IMR-90 (cell line): ENCODE measurements at regions not wholly inside any gene's neighbourhood (a gene's known extent, or its start where the extent isn't known, plus 50 kb on each side); places are given as distances from the start of the nearest gene placed in this dataset.

Experiments used
- ATAC-seq: fragments of 200-7000 bp; cut with Tn5 transposase; 2 replicates; pipeline ENCODE4 v1.9.1; 2020; ENCODE audit warnings: low read depth, mild to moderate bottlenecking, moderate library complexity
- BruUV-seq: library from RNA; stranded (reverse); fragments of 400-500 nt; replicated peaks from 2 replicates; lab custom pipeline; 2021; lab: Mats Ljungman, UMichigan
- CTCF ChIA-PET: fragments of 300-600 bp; formaldehyde crosslinking; extraction: SDS; loops from one replicate; lab custom pipeline; 2021; ENCODE audit warnings: antibody characterized with exemption; lab: Yijun Ruan, JAX
- POLR2A ChIA-PET: fragments of 300-600 bp; sonication (Branson Sonifier 250); formaldehyde crosslinking; loops from one replicate; lab custom pipeline; 2022; ENCODE audit warnings: antibody characterized with exemption; ENCODE audit not compliant: unreplicated experiment; lab: Charles Lee
- DNase-seq: peaks from one replicate; pipeline ENCODE4 v3.0.0; 2013
- H2AFZ ChIP-seq: replicated peaks from 2 replicates; pipeline ENCODE3; 2013; ENCODE audit warnings: low read length, mild to moderate bottlenecking; ENCODE audit not compliant: poor library complexity
- H2AK5ac ChIP-seq: 2 replicates; pipeline ENCODE4 v1.6.1; 2013; ENCODE audit warnings: low read depth, low read length, inconsistent platforms
- H2AK9ac ChIP-seq: replicated peaks from 2 replicates; pipeline ENCODE3; 2013; ENCODE audit warnings: mild to moderate bottlenecking, low read depth, low read length, moderate library complexity; ENCODE audit not compliant: poor library complexity
- H2BK120ac ChIP-seq: 2 replicates; pipeline ENCODE4 v1.6.1; 2013; ENCODE audit warnings: low read depth, low read length, inconsistent platforms
- H2BK15ac ChIP-seq: 3 replicates; pipeline ENCODE4 v1.6.1; 2013; ENCODE audit warnings: low read depth, low read length, inconsistent platforms
- H2BK20ac ChIP-seq: 2 replicates; pipeline ENCODE4 v1.6.1; 2013; ENCODE audit warnings: low read depth, mild to moderate bottlenecking, inconsistent platforms, low read length, moderate library complexity
- H2BK5ac ChIP-seq: 2 replicates; pipeline ENCODE4 v1.6.1; 2013; ENCODE audit warnings: mild to moderate bottlenecking, low read depth, low read length, inconsistent platforms; ENCODE audit not compliant: poor library complexity, severe bottlenecking
- H3K14ac ChIP-seq: replicated peaks from 2 replicates; pipeline ENCODE4 v1.6.1; 2013; ENCODE audit warnings: low read depth, low read length, inconsistent platforms
- H3K18ac ChIP-seq: 2 replicates; pipeline ENCODE4 v1.6.1; 2013; ENCODE audit warnings: low read depth, low read length, control low read depth
- H3K23ac ChIP-seq: 2 replicates; pipeline ENCODE4 v1.6.1; 2013; ENCODE audit warnings: low read depth, low read length, inconsistent platforms
- H3K27ac ChIP-seq: 2 replicates; pipeline ENCODE4 v1.5.1; 2013; ENCODE audit warnings: mild to moderate bottlenecking, control low read depth, low read length; ENCODE audit not compliant: insufficient read depth
- H3K27me3 ChIP-seq: 2 replicates; pipeline ENCODE4 v1.6.1; 2013; ENCODE audit warnings: low read length; ENCODE audit not compliant: control insufficient read depth, insufficient read depth
- H3K36me3 ChIP-seq: 2 replicates; pipeline ENCODE4 v1.6.1; 2013; ENCODE audit warnings: low read length, mixed read lengths; ENCODE audit not compliant: control insufficient read depth, insufficient read depth
- H3K4ac ChIP-seq: 2 replicates; pipeline ENCODE4 v1.6.1; 2013; ENCODE audit warnings: low read depth, low read length, inconsistent platforms
- H3K4me1 ChIP-seq: 2 replicates; pipeline ENCODE4 v1.6.1; 2013; ENCODE audit warnings: low read length, mixed read lengths; ENCODE audit not compliant: control insufficient read depth, insufficient read depth
- H3K4me2 ChIP-seq: 2 replicates; pipeline ENCODE4 v1.6.1; 2013; ENCODE audit warnings: low read depth, mild to moderate bottlenecking, control low read depth, low read length, moderate library complexity
- H3K4me3 ChIP-seq: 2 replicates; pipeline ENCODE4 v1.5.1; 2013; ENCODE audit warnings: low read depth, mild to moderate bottlenecking, control low read depth, low read length, moderate library complexity; ENCODE audit not compliant: insufficient read depth
- H3K56ac ChIP-seq: 2 replicates; pipeline ENCODE4 v1.6.1; 2013; ENCODE audit warnings: low read length, inconsistent platforms; ENCODE audit not compliant: insufficient read depth; ENCODE audit errors: extremely low read depth
- H3K79me1 ChIP-seq, 2 experiments: 2 replicates each; pipeline ENCODE4 v1.6.1; 2013; ENCODE audit warnings: low read length in 2 of 2, inconsistent platforms in 1 of 2, low read depth in 1 of 2
- H3K9ac ChIP-seq: 2 replicates; pipeline ENCODE4 v1.6.1; 2013; ENCODE audit warnings: low read depth, low read length, control low read depth
- H3K9me1 ChIP-seq: 2 replicates; pipeline ENCODE4 v1.6.1; 2013; ENCODE audit warnings: low read length, inconsistent platforms; ENCODE audit not compliant: insufficient read depth
- H3K9me3 ChIP-seq: 2 replicates; pipeline ENCODE4 v1.6.1; 2013; ENCODE audit warnings: low read length; ENCODE audit not compliant: control insufficient read depth, insufficient read depth
- H4K20me1 ChIP-seq: 2 replicates; pipeline ENCODE4 v1.6.1; 2013; ENCODE audit warnings: low read length, inconsistent platforms; ENCODE audit not compliant: insufficient read depth
- H4K5ac ChIP-seq: 2 replicates; pipeline ENCODE4 v1.6.1; 2013; ENCODE audit warnings: mild to moderate bottlenecking, low read depth, low read length, control low read depth
- H4K8ac ChIP-seq, 2 experiments: 2 replicates each; pipeline ENCODE4 v1.6.1; 2013; ENCODE audit warnings: low read depth in 2 of 2, low read length in 2 of 2, control low read depth in 1 of 2, inconsistent platforms in 1 of 2
- H4K91ac ChIP-seq: 2 replicates; pipeline ENCODE4 v1.6.1; 2013; ENCODE audit warnings: low read depth, low read length, inconsistent platforms; ENCODE audit not compliant: insufficient read depth
- BHLHE40 ChIP-seq: fragments of 150-350 bp; IDR thresholded peaks from 2 replicates; pipeline ENCODE4 v1.6.1; 2016; ENCODE audit warnings: mild to moderate bottlenecking, low read depth, low read length
- CEBPB ChIP-seq: IDR thresholded peaks from 2 replicates; pipeline ENCODE4 v1.6.1; 2012; ENCODE audit warnings: low read depth, low read length, improper control_type of control experiment
- CHD1 ChIP-seq: IDR thresholded peaks from 2 replicates; pipeline ENCODE4 v1.6.1; 2012; ENCODE audit warnings: low read depth, low read length, improper control_type of control experiment
- FOS ChIP-seq: fragments of 150-350 bp; IDR thresholded peaks from 2 replicates; pipeline ENCODE4 v1.6.1; 2016; ENCODE audit warnings: low read depth, low read length
- MAFK ChIP-seq: IDR thresholded peaks from 2 replicates; pipeline ENCODE4 v1.6.1; 2012; ENCODE audit warnings: low read depth, low read length, improper control_type of control experiment
- MAZ ChIP-seq: IDR thresholded peaks from 2 replicates; pipeline ENCODE4 v1.6.1; 2012; ENCODE audit warnings: low read depth, mild to moderate bottlenecking, low read length, improper control_type of control experiment, moderate library complexity, borderline replicate concordance
- POLR2A ChIP-seq: IDR thresholded peaks from 2 replicates; pipeline ENCODE4 v1.6.1; 2012; ENCODE audit warnings: mild to moderate bottlenecking, low read depth, low read length
- RAD21 ChIP-seq: IDR thresholded peaks from 2 replicates; pipeline ENCODE4 v1.6.1; 2012; ENCODE audit warnings: low read length, improper control_type of control experiment
- WGBS, 2 experiments: methylation state at CpG; one replicate each; pipeline versions ENCODE4 v1.1.5 to v1.1.7; 2013; ENCODE audit warnings: missing lambda C conversion rate in 2 of 2; ENCODE audit not compliant: insufficient read length in 1 of 2; ENCODE audit errors: extremely low coverage in 2 of 2; 5-methylcytosine and 5-hydroxymethylcytosine counted together
- dilution Hi-C: fragments of 300-500 bp; cut with HindIII; formaldehyde crosslinking; loops from one replicate; pipeline ENCODE4 v1.14.3; 2018; ENCODE audit warnings: low sequenced_read_pairs; ENCODE audit not compliant: unreplicated experiment
- in situ Hi-C: fragments of 300-500 bp; cut with MboI; formaldehyde crosslinking; loops from 3 replicates; pipeline ENCODE4 v1.14.3; 2019; ENCODE audit warnings: low sequenced_read_pairs, inconsistent platforms, mixed read lengths
- intact Hi-C: fragments of 100-400 bp; cut with micrococcal nuclease; formaldehyde crosslinking; loops from 2 replicates; pipeline ENCODE4 v1.10.0; 2022
- TF ChIP-seq, protein P1 (sequence below): conservative IDR thresholded peaks from 2 replicates; pipeline ENCODE4 v1.5.1; 2012; ENCODE audit warnings: mild to moderate bottlenecking, low read depth, low read length, improper control_type of control experiment
- TF ChIP-seq, protein P2 (sequence below): fragments of 150-350 bp; IDR thresholded peaks from 2 replicates; pipeline ENCODE4 v1.6.1; 2016; ENCODE audit warnings: low read depth, mild to moderate bottlenecking, low read length, moderate library complexity, borderline replicate concordance
- TF ChIP-seq, protein P3 (sequence below): fragments of 150-350 bp; IDR thresholded peaks from 2 replicates; pipeline ENCODE4 v1.6.1; 2017; ENCODE audit warnings: mild to moderate bottlenecking, antibody characterized with exemption, low read length, low read depth

DNA sequence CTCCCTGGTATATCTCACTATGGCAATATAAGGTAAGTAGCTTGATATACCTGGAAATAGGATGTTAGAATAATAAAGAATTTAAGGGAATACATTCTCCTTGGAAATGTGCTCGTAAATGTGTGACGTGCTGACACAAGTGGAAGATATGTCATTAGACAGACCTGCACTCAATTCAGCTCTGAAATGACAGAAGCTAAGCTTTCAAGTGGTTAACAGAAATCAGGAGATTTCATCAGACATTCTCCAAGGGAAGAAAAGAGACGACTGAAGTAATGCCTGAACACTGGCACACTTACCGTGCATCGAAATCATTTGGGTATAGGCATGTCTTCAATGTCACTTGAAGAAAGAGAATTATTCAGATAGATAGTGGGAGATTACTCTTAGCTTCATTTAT lies 933.3 kb upstream of the CTNND2 start:
- intact Hi-C loops = no loop called here
- Histone ChIP-seq H2BK5ac (no peak overlapping the region), H2AFZ (no peak overlapping the region), H3K4me2 (no peak overlapping the region), H4K8ac (no peak overlapping the region), H3K27me3 (no peaks in the 10 kb centered on the region), H3K14ac (no peak overlapping the region), H3K18ac (no peak overlapping the region), H3K27ac (no peak overlapping the region), H3K4ac (no peak overlapping the region), H2AK5ac (no peak overlapping the region), H4K5ac (no peak overlapping the region), H4K20me1 (no peaks in the 10 kb centered on the region), H3K56ac (no peak overlapping the region), H4K91ac (no peak overlapping the region), H3K9ac (no peak overlapping the region), H3K36me3 (no peaks in the 10 kb centered on the region), H2BK120ac (no peak overlapping the region), H3K9me1 (no peaks in the 10 kb centered on the region), H2AK9ac (no peak overlapping the region), H3K79me1 (no peaks in the 10 kb centered on the region), H3K9me3 (no peaks in the 10 kb centered on the region), H3K23ac (no peak overlapping the region), H2BK20ac (no peak overlapping the region), H3K4me1 (no peaks in the 10 kb centered on the region), H2BK15ac (no peak overlapping the region), H3K4me3 (no peak overlapping the region)
- ChIA-PET CTCF (no interaction called here), POLR2A (no interaction called here)
- BruUV-seq = no TSS peak
- ATAC-seq (no peak), DNase-seq (no peak)
- in situ Hi-C loops = no loop called here
- TF ChIP-seq BHLHE40 (no peak), POLR2A (no peak), FOS (no peak), RAD21 (no peak), CHD1 (no peak), MAFK (no peak), MAZ (no peak), CEBPB (no peak)
- TF ChIP-seq, protein P1, sequence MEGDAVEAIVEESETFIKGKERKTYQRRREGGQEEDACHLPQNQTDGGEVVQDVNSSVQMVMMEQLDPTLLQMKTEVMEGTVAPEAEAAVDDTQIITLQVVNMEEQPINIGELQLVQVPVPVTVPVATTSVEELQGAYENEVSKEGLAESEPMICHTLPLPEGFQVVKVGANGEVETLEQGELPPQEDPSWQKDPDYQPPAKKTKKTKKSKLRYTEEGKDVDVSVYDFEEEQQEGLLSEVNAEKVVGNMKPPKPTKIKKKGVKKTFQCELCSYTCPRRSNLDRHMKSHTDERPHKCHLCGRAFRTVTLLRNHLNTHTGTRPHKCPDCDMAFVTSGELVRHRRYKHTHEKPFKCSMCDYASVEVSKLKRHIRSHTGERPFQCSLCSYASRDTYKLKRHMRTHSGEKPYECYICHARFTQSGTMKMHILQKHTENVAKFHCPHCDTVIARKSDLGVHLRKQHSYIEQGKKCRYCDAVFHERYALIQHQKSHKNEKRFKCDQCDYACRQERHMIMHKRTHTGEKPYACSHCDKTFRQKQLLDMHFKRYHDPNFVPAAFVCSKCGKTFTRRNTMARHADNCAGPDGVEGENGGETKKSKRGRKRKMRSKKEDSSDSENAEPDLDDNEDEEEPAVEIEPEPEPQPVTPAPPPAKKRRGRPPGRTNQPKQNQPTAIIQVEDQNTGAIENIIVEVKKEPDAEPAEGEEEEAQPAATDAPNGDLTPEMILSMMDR = no peak
- TF ChIP-seq, protein P2, sequence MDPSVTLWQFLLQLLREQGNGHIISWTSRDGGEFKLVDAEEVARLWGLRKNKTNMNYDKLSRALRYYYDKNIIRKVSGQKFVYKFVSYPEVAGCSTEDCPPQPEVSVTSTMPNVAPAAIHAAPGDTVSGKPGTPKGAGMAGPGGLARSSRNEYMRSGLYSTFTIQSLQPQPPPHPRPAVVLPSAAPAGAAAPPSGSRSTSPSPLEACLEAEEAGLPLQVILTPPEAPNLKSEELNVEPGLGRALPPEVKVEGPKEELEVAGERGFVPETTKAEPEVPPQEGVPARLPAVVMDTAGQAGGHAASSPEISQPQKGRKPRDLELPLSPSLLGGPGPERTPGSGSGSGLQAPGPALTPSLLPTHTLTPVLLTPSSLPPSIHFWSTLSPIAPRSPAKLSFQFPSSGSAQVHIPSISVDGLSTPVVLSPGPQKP = no peak
- TF ChIP-seq, protein P3, sequence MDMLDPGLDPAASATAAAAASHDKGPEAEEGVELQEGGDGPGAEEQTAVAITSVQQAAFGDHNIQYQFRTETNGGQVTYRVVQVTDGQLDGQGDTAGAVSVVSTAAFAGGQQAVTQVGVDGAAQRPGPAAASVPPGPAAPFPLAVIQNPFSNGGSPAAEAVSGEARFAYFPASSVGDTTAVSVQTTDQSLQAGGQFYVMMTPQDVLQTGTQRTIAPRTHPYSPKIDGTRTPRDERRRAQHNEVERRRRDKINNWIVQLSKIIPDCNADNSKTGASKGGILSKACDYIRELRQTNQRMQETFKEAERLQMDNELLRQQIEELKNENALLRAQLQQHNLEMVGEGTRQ = no peak
- dilution Hi-C loops = no loop called here
- 52% methylated on average over 2 of the region's 5 CpGs; no CpG with 5 or more reads in 1 of the 2 experiments for WGBS, 2 experiments
